ENCODE measurements at regions not wholly inside any gene's neighbourhood (a gene's known extent, or its start where the extent isn't known, plus 50 kb on each side); places are given as distances from the start of the nearest gene placed in this dataset.
A peak's percentile ranks its signal among the peaks of the same experiment; 100 is the strongest.

GRCh38 chr9:129352146-129352865 lies 174.2 kb upstream of the IER5L start:
- DNase-seq: peak; percentile 52

- no peak for DNase-seq
These were observed 173.6 kb upstream of the IER5L start for GRCh38 chr9:129351642-129352145.

GRCh38 chr9:129351058-129351641 lies 173.1 kb upstream of the IER5L start:
- DNase-seq: no peak

- DNase-seq: no peak
These were observed 172.3 kb upstream of the IER5L start for GRCh38 chr9:129350143-129350935.

- DNase-seq: no peak
These were observed 171.5 kb upstream of the IER5L start for GRCh38 chr9:129349665-129349947.

- DNase-seq: no peak
These were observed 171.0 kb upstream of the IER5L start for GRCh38 chr9:129348890-129349664.

- DNase-seq: no peak
These were observed 169.5 kb upstream of the IER5L start for GRCh38 chr9:129347316-129348120.

- no peak for DNase-seq
These were observed 168.0 kb upstream of the IER5L start for GRCh38 chr9:129346046-129346445.

- no peak for DNase-seq
These were observed 166.8 kb upstream of the IER5L start for GRCh38 chr9:129344641-129345495.

- no peak for DNase-seq
These were observed 165.6 kb upstream of the IER5L start for GRCh38 chr9:129343424-129344375.

- DNase-seq: no peak
These were observed 164.7 kb upstream of the IER5L start for GRCh38 chr9:129342591-129343423.

- DNase-seq: no peak
These were observed 163.9 kb upstream of the IER5L start for GRCh38 chr9:129341987-129342348.

- DNase-seq: no peak
These were observed 163.3 kb upstream of the IER5L start for GRCh38 chr9:129341171-129341986.

- no peak for DNase-seq
These were observed 162.5 kb upstream of the IER5L start for GRCh38 chr9:129340427-129341170.

- no peak for DNase-seq
These were observed 161.6 kb upstream of the IER5L start for GRCh38 chr9:129339539-129340157.

- DNase-seq: no peak
These were observed 160.8 kb upstream of the IER5L start for GRCh38 chr9:129338724-129339430.

Data from stimulated activated CD8-positive, alpha-beta memory T cell treated with anti-CD3 and anti-CD28 coated beads, Interleukin-4, amount 100 ng/mL, for 48 hours (primary cell).